HFFc6 (cell line): ENCODE measurements at regions not wholly inside any gene's neighbourhood (a gene's known extent, or its start where the extent isn't known, plus 50 kb on each side); places are given as distances from the start of the nearest gene placed in this dataset.
A peak's percentile ranks its signal among the peaks of the same experiment; 100 is the strongest.

Experiments used
- DNase-seq: peaks from one replicate; pipeline ENCODE4 v3.0.0-alpha.2; 2018
- H3K27ac Mint-ChIP-seq: 2 replicates; pipeline ENCODE4 v1.8.0; 2020; ENCODE audit warnings: mild to moderate bottlenecking, mixed read lengths
- H3K27me3 Mint-ChIP-seq: 2 replicates; pipeline ENCODE4 v1.8.0; 2021; ENCODE audit warnings: mild to moderate bottlenecking, moderate library complexity, mixed read lengths; ENCODE audit not compliant: insufficient read depth
- H3K36me3 Mint-ChIP-seq: 2 replicates; pipeline ENCODE4 v1.8.0; 2021; ENCODE audit warnings: low read depth, mixed read lengths
- H3K4me1 Mint-ChIP-seq: 2 replicates; pipeline ENCODE4 v1.8.0; 2020; ENCODE audit warnings: low read depth, mixed read lengths
- H3K4me3 Mint-ChIP-seq: 2 replicates; pipeline ENCODE4 v1.8.0; 2020; ENCODE audit warnings: mild to moderate bottlenecking, moderate library complexity, mixed read lengths
- H3K9me3 Mint-ChIP-seq: 2 replicates; pipeline ENCODE4 v1.8.0; 2020; ENCODE audit warnings: mild to moderate bottlenecking, mixed read lengths
- TF ChIP-seq, protein P1 (sequence below): fragments of 200-600 bp; sonication (generic); IDR thresholded peaks from 2 replicates; pipeline ENCODE4 v1.5.0; 2021; ENCODE audit warnings: antibody characterized with exemption, mild to moderate bottlenecking

DNA sequence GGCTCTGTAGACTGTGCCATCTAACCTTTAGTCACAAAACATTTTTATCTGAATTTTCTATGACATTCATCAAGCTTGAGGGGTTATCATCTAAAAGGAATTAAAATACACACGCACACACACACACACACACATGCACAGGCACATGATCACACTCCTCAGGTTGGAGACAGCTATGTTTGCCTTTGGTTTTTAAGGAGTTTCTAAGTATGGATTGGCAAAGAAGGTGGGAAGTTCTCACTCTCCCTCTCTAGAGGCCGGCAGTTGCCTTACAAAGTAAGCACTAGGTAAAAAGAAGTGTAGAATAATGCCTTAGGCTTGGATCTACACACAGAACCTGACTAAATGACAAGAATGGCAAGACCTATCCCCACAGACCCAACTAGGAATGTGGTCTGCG is 437.1 kb downstream of the ZEB2 start:
- no peak for DNase-seq
- no peaks in the 10 kb centered on the region for H3K36me3 Mint-ChIP-seq
- H3K4me1 Mint-ChIP-seq, result peaks cover 100% of the 10 kb centered on the region
- no peaks in the 10 kb centered on the region; the same call in 1 of the 2 replicates for H3K27me3 Mint-ChIP-seq
- H3K4me3 Mint-ChIP-seq, result no peak overlapping the region
- no peaks in the 10 kb centered on the region for H3K9me3 Mint-ChIP-seq
- TF ChIP-seq, protein P1, sequence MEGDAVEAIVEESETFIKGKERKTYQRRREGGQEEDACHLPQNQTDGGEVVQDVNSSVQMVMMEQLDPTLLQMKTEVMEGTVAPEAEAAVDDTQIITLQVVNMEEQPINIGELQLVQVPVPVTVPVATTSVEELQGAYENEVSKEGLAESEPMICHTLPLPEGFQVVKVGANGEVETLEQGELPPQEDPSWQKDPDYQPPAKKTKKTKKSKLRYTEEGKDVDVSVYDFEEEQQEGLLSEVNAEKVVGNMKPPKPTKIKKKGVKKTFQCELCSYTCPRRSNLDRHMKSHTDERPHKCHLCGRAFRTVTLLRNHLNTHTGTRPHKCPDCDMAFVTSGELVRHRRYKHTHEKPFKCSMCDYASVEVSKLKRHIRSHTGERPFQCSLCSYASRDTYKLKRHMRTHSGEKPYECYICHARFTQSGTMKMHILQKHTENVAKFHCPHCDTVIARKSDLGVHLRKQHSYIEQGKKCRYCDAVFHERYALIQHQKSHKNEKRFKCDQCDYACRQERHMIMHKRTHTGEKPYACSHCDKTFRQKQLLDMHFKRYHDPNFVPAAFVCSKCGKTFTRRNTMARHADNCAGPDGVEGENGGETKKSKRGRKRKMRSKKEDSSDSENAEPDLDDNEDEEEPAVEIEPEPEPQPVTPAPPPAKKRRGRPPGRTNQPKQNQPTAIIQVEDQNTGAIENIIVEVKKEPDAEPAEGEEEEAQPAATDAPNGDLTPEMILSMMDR, result no peak
- H3K27ac Mint-ChIP-seq, result peak overlapping the region; percentile 88

DNA sequence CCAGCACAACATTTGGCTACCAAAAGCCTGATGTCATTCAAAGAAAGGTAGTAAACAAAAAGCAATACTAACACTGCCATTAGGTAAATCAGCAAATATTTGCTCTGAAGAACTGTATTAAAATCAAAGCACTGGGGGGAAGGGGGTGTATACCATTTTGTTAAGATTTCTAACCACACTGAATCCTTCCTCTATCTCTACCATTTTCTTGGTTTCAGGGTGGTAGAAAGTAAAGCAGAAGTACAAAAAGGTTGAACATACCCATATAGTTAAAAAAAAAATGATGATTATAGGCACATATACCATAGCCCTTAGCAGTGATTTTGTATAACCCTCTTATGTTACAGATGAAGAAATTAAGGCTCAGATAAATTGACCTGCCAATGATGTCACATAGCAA is 437.6 kb downstream of the ZEB2 start:
- H3K4me1 Mint-ChIP-seq, result peaks cover 100% of the 10 kb centered on the region
- no peak for DNase-seq
- H3K9me3 Mint-ChIP-seq, result no peaks in the 10 kb centered on the region
- TF ChIP-seq, protein P1, result no peak
- no peaks in the 10 kb centered on the region for H3K36me3 Mint-ChIP-seq
- no peaks in the 10 kb centered on the region; the same call in 1 of the 2 replicates for H3K27me3 Mint-ChIP-seq
- H3K27ac Mint-ChIP-seq, result peak overlapping the region; percentile 88
- no peak overlapping the region for H3K4me3 Mint-ChIP-seq

DNA sequence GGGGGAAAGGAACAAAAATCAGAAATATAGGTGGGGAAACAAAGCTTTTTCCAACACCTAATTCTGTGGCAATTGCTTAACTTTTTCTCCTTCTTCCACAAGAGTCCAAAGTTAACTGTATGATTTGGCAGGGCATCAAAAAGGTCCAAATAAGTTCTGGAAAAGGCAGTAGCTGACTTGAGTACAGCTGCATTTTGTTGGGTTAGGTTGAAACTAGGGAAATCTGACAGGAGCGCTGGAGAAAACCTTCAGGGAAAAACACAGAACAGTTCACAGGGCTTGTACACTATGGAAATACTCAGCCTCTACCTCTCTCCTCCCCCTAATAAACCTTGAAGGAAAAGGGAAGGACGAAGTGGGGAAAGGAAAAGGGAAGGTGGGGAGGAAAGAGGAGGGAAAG is 438.6 kb downstream of the ZEB2 start:
- no peak for DNase-seq
- Mint-ChIP-seq H3K27me3 (no peaks in the 10 kb centered on the region; the same call in 1 of the 2 replicates), H3K4me1 (peaks cover 93% of the 10 kb centered on the region), H3K9me3 (no peaks in the 10 kb centered on the region), H3K36me3 (no peaks in the 10 kb centered on the region), H3K27ac (peak overlapping the region; percentile 88), H3K4me3 (no peak overlapping the region)
- TF ChIP-seq, protein P1, result no peak

DNA sequence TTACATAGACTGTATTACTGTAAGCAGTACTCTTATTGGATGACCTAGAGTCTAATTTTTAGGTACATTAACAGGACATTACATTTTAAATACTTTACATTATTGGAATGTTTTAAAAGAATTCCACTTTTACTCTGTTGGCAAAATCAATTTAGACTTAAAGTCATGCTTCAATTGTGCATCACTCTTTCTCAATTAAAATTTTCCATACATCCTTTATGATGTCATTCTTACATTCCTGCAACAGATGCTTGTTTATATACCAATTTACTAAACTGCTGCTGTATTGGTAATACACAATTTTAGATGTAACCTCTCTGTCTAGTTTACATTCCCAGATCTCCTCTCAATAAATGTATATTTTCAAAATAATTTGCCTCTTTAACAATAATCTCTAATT is 440.1 kb downstream of the ZEB2 start:
- Mint-ChIP-seq H3K9me3 (no peaks in the 10 kb centered on the region), H3K4me3 (peak overlapping the region; percentile 3; the same call in 1 of the 2 replicates), H3K4me1 (peaks cover 78% of the 10 kb centered on the region), H3K27me3 (no peaks in the 10 kb centered on the region; the same call in 1 of the 2 replicates), H3K36me3 (no peaks in the 10 kb centered on the region), H3K27ac (peak overlapping the region; percentile 50)
- TF ChIP-seq, protein P1, result no peak
- no peak for DNase-seq

DNA sequence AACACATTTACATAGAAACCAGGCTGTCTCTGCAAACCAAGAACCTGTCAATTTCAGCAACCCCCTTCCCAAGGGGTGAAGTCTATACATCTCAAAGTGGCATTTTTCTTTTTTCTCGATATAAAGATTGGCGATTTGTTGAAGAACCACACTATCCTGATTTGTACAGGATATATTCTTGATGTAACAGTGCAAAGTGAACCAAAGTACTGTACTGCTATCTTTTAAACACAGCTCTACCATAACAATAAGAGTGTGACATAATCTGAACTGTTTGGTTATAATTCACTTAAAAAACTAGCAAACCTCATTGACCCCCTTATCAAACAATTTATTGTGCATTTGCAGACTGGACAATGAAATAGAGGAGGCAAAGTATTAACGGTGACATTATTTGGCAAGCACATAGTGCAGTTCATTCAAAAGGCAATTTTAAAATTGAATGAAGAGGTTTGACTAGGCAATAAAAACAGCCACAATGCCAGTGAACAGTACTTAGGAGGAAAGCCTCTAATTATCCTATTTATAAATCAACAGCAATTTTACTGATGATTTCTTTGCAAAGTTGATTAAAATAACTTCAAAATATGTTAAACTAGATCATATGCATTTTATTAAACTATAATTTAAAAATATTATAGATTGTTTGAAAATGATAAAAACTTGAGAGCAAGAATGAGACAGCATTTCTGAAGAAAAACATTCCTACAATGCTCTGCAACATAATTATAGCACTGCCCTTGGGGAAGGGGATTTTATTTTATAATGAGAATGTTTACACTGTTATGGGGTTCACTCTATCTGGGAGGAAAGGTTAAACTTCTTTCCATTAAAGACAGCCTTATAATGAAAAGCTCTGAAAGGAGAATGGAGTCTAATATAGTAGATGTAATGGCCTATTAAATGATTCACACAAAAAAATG is 440.9 kb downstream of the ZEB2 start:
- Mint-ChIP-seq H3K27me3 (no peaks in the 10 kb centered on the region; the same call in 1 of the 2 replicates), H3K4me1 (peaks cover 71% of the 10 kb centered on the region), H3K4me3 (no peak overlapping the region), H3K27ac (peak overlapping the region; percentile 73), H3K9me3 (no peaks in the 10 kb centered on the region), H3K36me3 (no peaks in the 10 kb centered on the region)
- TF ChIP-seq, protein P1, result no peak
- DNase-seq, result no peak
